ENCODE measurements at regions not wholly inside any gene's neighbourhood (a gene's known extent, or its start where the extent isn't known, plus 50 kb on each side); places are given as distances from the start of the nearest gene placed in this dataset.

DNA sequence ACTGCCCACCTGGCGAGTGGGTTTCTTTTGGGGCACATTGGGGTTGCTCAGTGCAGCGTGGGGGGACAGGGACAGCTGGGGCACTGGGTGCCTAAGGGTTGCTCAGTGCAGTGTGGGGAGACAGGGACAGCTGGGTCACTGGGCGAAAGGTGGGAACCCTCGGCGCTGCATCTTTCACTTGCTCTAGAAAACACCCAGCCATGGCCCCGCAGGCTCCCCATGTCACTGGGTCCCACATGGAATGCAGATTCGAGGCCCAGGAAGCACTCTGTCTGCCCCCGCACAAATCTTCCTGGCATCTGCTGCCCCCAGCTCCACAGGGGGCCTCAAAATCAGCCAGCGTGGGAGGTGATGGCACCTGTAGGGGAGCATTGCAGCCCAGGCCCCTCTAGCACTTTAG is 229.3 kb downstream of the BRD1 start:
- TF ChIP-seq, protein P1, sequence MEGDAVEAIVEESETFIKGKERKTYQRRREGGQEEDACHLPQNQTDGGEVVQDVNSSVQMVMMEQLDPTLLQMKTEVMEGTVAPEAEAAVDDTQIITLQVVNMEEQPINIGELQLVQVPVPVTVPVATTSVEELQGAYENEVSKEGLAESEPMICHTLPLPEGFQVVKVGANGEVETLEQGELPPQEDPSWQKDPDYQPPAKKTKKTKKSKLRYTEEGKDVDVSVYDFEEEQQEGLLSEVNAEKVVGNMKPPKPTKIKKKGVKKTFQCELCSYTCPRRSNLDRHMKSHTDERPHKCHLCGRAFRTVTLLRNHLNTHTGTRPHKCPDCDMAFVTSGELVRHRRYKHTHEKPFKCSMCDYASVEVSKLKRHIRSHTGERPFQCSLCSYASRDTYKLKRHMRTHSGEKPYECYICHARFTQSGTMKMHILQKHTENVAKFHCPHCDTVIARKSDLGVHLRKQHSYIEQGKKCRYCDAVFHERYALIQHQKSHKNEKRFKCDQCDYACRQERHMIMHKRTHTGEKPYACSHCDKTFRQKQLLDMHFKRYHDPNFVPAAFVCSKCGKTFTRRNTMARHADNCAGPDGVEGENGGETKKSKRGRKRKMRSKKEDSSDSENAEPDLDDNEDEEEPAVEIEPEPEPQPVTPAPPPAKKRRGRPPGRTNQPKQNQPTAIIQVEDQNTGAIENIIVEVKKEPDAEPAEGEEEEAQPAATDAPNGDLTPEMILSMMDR (conservative IDR thresholded peaks at IDR 0.05; ENCODE audit: low read depth, low read length) = no peak
- TF ChIP-seq RCOR1 (IDR thresholded peaks at IDR 0.05; ENCODE audit: insufficient replicate concordance, low read length) = no peak
- TF ChIP-seq BHLHE40 (IDR thresholded peaks at IDR 0.05; ENCODE audit: low read depth, low read length) = no peak
- TF ChIP-seq MAFK (IDR thresholded peaks at IDR 0.05; ENCODE audit: low read depth, low read length) = no peak
- no peak for TF ChIP-seq POLR2A (IDR thresholded peaks at IDR 0.05; ENCODE audit: low read depth, low read length)
- TF ChIP-seq RAD21 (IDR thresholded peaks at IDR 0.05; ENCODE audit: low read length) = no peak
- no peak for TF ChIP-seq FOS (IDR thresholded peaks at IDR 0.05; ENCODE audit: low read depth, low read length)
- TF ChIP-seq, protein P2, sequence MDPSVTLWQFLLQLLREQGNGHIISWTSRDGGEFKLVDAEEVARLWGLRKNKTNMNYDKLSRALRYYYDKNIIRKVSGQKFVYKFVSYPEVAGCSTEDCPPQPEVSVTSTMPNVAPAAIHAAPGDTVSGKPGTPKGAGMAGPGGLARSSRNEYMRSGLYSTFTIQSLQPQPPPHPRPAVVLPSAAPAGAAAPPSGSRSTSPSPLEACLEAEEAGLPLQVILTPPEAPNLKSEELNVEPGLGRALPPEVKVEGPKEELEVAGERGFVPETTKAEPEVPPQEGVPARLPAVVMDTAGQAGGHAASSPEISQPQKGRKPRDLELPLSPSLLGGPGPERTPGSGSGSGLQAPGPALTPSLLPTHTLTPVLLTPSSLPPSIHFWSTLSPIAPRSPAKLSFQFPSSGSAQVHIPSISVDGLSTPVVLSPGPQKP (IDR thresholded peaks at IDR 0.05; ENCODE audit: borderline replicate concordance, low read depth, low read length) = no peak
- no peak for TF ChIP-seq SMC3 (IDR thresholded peaks at IDR 0.05; ENCODE audit: low read depth, low read length)
- TF ChIP-seq, protein P3, sequence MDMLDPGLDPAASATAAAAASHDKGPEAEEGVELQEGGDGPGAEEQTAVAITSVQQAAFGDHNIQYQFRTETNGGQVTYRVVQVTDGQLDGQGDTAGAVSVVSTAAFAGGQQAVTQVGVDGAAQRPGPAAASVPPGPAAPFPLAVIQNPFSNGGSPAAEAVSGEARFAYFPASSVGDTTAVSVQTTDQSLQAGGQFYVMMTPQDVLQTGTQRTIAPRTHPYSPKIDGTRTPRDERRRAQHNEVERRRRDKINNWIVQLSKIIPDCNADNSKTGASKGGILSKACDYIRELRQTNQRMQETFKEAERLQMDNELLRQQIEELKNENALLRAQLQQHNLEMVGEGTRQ (IDR thresholded peaks at IDR 0.05; ENCODE audit: low read depth, low read length) = no peak
- TF ChIP-seq CEBPB (IDR thresholded peaks at IDR 0.05; ENCODE audit: low read depth, low read length) = no peak
- no peak for TF ChIP-seq MXI1 (IDR thresholded peaks at IDR 0.05; ENCODE audit: borderline replicate concordance, low read depth, low read length)
- no peak for TF ChIP-seq MAZ (IDR thresholded peaks at IDR 0.05; ENCODE audit: borderline replicate concordance, low read depth, low read length)
- no peak for TF ChIP-seq CHD1 (IDR thresholded peaks at IDR 0.05; ENCODE audit: low read depth, low read length)

All from IMR-90 (cell line).